Ishikawa (cell line): ENCODE measurements at regions not wholly inside any gene's neighbourhood (a gene's known extent, or its start where the extent isn't known, plus 50 kb on each side); places are given as distances from the start of the nearest gene placed in this dataset.

Experiments
- CEBPB ChIP-seq: IDR thresholded peaks from 2 replicates; pipeline ENCODE4 v1.6.1; 2012
- CREB1 ChIP-seq: IDR thresholded peaks from 2 replicates; pipeline ENCODE4 v1.6.1; 2012; ENCODE audit warnings: low read depth
- EGR1 ChIP-seq: IDR thresholded peaks from 2 replicates; pipeline ENCODE4 v1.6.1; 2012
- EP300 ChIP-seq: IDR thresholded peaks from 2 replicates; pipeline ENCODE4 v1.6.1; 2012; ENCODE audit warnings: borderline replicate concordance
- FOXM1 ChIP-seq: IDR thresholded peaks from 2 replicates; pipeline ENCODE4 v1.6.1; 2012; ENCODE audit warnings: low read depth, borderline replicate concordance
- NFIC ChIP-seq: IDR thresholded peaks from 2 replicates; pipeline ENCODE4 v1.6.1; 2012
- RAD21 ChIP-seq: IDR thresholded peaks from 2 replicates; pipeline ENCODE4 v1.6.1; 2012; ENCODE audit warnings: low read depth
- TAF1 ChIP-seq: IDR thresholded peaks from 2 replicates; pipeline ENCODE4 v1.6.1; 2012; ENCODE audit warnings: low read depth, mild to moderate bottlenecking
- TCF12 ChIP-seq: IDR thresholded peaks from 2 replicates; pipeline ENCODE4 v1.6.1; 2012; ENCODE audit warnings: low read depth
- TEAD4 ChIP-seq: IDR thresholded peaks from 2 replicates; pipeline ENCODE4 v1.6.1; 2012
- YY1 ChIP-seq: IDR thresholded peaks from 2 replicates; pipeline ENCODE4 v1.6.1; 2012; ENCODE audit warnings: low read depth
- ZBTB7A ChIP-seq: IDR thresholded peaks from 2 replicates; pipeline ENCODE4 v1.6.1; 2012; ENCODE audit warnings: low read depth
- TF ChIP-seq, protein P1 (sequence below): IDR thresholded peaks from 2 replicates; pipeline ENCODE4 v1.6.1; 2012
- TF ChIP-seq, protein P2 (sequence below): IDR thresholded peaks from 2 replicates; pipeline ENCODE4 v1.6.1; 2012; ENCODE audit warnings: low read depth, mild to moderate bottlenecking
- TF ChIP-seq, protein P3 (sequence below): IDR thresholded peaks from 2 replicates; pipeline ENCODE4 v1.6.1; 2012

GRCh38 chr10:131825150-131825848 lies 75.5 kb upstream of the PPP2R2D start:
- TF ChIP-seq TAF1 (no peak), FOXM1 (no peak), EP300 (no peak), YY1 (no peak), CEBPB (no peak), ZBTB7A (no peak), TEAD4 (no peak), CREB1 (no peak), EGR1 (no peak), NFIC (no peak), RAD21 (no peak), TCF12 (no peak)
- TF ChIP-seq, protein P1, sequence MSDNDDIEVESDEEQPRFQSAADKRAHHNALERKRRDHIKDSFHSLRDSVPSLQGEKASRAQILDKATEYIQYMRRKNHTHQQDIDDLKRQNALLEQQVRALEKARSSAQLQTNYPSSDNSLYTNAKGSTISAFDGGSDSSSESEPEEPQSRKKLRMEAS, result no peak
- TF ChIP-seq, protein P2, sequence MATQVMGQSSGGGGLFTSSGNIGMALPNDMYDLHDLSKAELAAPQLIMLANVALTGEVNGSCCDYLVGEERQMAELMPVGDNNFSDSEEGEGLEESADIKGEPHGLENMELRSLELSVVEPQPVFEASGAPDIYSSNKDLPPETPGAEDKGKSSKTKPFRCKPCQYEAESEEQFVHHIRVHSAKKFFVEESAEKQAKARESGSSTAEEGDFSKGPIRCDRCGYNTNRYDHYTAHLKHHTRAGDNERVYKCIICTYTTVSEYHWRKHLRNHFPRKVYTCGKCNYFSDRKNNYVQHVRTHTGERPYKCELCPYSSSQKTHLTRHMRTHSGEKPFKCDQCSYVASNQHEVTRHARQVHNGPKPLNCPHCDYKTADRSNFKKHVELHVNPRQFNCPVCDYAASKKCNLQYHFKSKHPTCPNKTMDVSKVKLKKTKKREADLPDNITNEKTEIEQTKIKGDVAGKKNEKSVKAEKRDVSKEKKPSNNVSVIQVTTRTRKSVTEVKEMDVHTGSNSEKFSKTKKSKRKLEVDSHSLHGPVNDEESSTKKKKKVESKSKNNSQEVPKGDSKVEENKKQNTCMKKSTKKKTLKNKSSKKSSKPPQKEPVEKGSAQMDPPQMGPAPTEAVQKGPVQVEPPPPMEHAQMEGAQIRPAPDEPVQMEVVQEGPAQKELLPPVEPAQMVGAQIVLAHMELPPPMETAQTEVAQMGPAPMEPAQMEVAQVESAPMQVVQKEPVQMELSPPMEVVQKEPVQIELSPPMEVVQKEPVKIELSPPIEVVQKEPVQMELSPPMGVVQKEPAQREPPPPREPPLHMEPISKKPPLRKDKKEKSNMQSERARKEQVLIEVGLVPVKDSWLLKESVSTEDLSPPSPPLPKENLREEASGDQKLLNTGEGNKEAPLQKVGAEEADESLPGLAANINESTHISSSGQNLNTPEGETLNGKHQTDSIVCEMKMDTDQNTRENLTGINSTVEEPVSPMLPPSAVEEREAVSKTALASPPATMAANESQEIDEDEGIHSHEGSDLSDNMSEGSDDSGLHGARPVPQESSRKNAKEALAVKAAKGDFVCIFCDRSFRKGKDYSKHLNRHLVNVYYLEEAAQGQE, result no peak
- TF ChIP-seq, protein P3, sequence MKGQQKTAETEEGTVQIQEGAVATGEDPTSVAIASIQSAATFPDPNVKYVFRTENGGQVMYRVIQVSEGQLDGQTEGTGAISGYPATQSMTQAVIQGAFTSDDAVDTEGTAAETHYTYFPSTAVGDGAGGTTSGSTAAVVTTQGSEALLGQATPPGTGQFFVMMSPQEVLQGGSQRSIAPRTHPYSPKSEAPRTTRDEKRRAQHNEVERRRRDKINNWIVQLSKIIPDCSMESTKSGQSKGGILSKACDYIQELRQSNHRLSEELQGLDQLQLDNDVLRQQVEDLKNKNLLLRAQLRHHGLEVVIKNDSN, result no peak

GRCh38 chr10:131825960-131826650 lies 74.7 kb upstream of the PPP2R2D start:
- TF ChIP-seq ZBTB7A (no peak), EGR1 (no peak), TCF12 (no peak), YY1 (no peak), FOXM1 (no peak), RAD21 (no peak), NFIC (no peak), EP300 (no peak)
- TF ChIP-seq, protein P2, result no peak

GRCh38 chr10:131829156-131829930 lies 71.5 kb upstream of the PPP2R2D start:
- no peak for TF ChIP-seq EGR1
- TF ChIP-seq YY1, result no peak
- TF ChIP-seq NFIC, result no peak
- TF ChIP-seq, protein P2, result no peak
- no peak for TF ChIP-seq CREB1
- TF ChIP-seq FOXM1, result no peak
- no peak for TF ChIP-seq EP300
- TF ChIP-seq RAD21, result no peak
- TF ChIP-seq, protein P1, result no peak
- TF ChIP-seq CEBPB, result no peak
- TF ChIP-seq TAF1, result no peak
- TF ChIP-seq, protein P3, result no peak
